Neuronal stem cell (in vitro differentiated cells): ENCODE measurements at regions not wholly inside any gene's neighbourhood (a gene's known extent, or its start where the extent isn't known, plus 50 kb on each side); places are given as distances from the start of the nearest gene placed in this dataset.

ENCODE experiments used
- DNase-seq: peaks from one replicate; pipeline ENCODE4 v3.0.0-alpha.2; 2013; ENCODE audit warnings: low spot score
- H2AFZ ChIP-seq: one replicate; pipeline ENCODE4 v1.6.1; 2013; ENCODE audit warnings: mild to moderate bottlenecking, low read length, inconsistent platforms
- H2AK5ac ChIP-seq: 2 replicates; pipeline ENCODE4 v1.6.1; 2013; ENCODE audit warnings: low read depth, mild to moderate bottlenecking, inconsistent platforms, low read length, moderate library complexity, mixed read lengths
- H2BK120ac ChIP-seq: 2 replicates; pipeline ENCODE4 v1.6.1; 2013; ENCODE audit warnings: low read depth, mild to moderate bottlenecking, inconsistent platforms, low read length, moderate library complexity, mixed read lengths
- H2BK12ac ChIP-seq: one replicate; pipeline ENCODE4 v1.6.1; 2013; ENCODE audit warnings: low read length, inconsistent platforms
- H2BK15ac ChIP-seq: 2 replicates; pipeline ENCODE4 v1.6.1; 2013; ENCODE audit warnings: mild to moderate bottlenecking, low read length, inconsistent platforms, mixed read lengths
- H2BK5ac ChIP-seq: one replicate; pipeline ENCODE4 v1.6.1; 2013; ENCODE audit warnings: inconsistent platforms, mild to moderate bottlenecking, low read length, moderate library complexity
- H3K14ac ChIP-seq: one replicate; pipeline ENCODE4 v1.6.1; 2013; ENCODE audit warnings: low read length, inconsistent platforms
- H3K18ac ChIP-seq: 2 replicates; pipeline ENCODE4 v1.6.1; 2013; ENCODE audit warnings: low read length, inconsistent platforms
- H3K23ac ChIP-seq: 2 replicates; pipeline ENCODE4 v1.6.1; 2013; ENCODE audit warnings: low read depth, mild to moderate bottlenecking, mixed read lengths, low read length, inconsistent platforms; ENCODE audit not compliant: poor library complexity
- H3K27ac ChIP-seq: replicated peaks from 3 replicates; pipeline ENCODE4 v1.5.1; 2013; ENCODE audit warnings: low read length, inconsistent platforms
- H3K27me3 ChIP-seq, 3 experiments: 2 replicates each; pipeline ENCODE4 v1.6.1; 2013; ENCODE audit warnings: low read length in 3 of 3, mild to moderate bottlenecking in 2 of 3, inconsistent platforms in 1 of 3, low read depth in 1 of 3, mixed read lengths in 1 of 3, moderate library complexity in 1 of 3; ENCODE audit not compliant: control insufficient read depth in 3 of 3, insufficient read depth in 3 of 3
- H3K36me3 ChIP-seq, 2 donors: replicated peaks in 1 of 2; 2 replicates each; pipeline ENCODE4 v1.6.1; 2013; ENCODE audit warnings: low read length in 2 of 2; ENCODE audit not compliant: control insufficient read depth in 2 of 2, insufficient read depth in 2 of 2
- H3K4ac ChIP-seq: 2 replicates; pipeline ENCODE4 v1.6.1; 2013; ENCODE audit warnings: inconsistent platforms, mild to moderate bottlenecking, low read length, moderate library complexity
- H3K4me1 ChIP-seq, 2 donors: 1 replicate in 1 of 2; 2 replicates in 1 of 2; pipeline ENCODE4 v1.6.1; 2013; ENCODE audit warnings: low read length in 2 of 2, low read depth in 1 of 2; ENCODE audit not compliant: control insufficient read depth in 2 of 2, insufficient read depth in 1 of 2
- H3K4me2 ChIP-seq: one replicate; pipeline ENCODE4 v1.6.1; 2013; ENCODE audit warnings: mild to moderate bottlenecking, low read length, inconsistent platforms; ENCODE audit not compliant: insufficient read depth, poor library complexity, severe bottlenecking
- H3K4me3 ChIP-seq, 2 donors: 2 replicates each; pipeline ENCODE4 v1.5.1; 2013; ENCODE audit warnings: low read length in 2 of 2, mild to moderate bottlenecking in 2 of 2, inconsistent platforms in 1 of 2, moderate library complexity in 1 of 2
- H3K79me1 ChIP-seq: one replicate; pipeline ENCODE4 v1.6.1; 2013; ENCODE audit warnings: low read depth, mild to moderate bottlenecking, inconsistent platforms, low read length, moderate library complexity
- H3K9ac ChIP-seq: one replicate; pipeline ENCODE4 v1.6.1; 2013; ENCODE audit warnings: mild to moderate bottlenecking, low read depth, low read length, inconsistent platforms; ENCODE audit not compliant: poor library complexity
- H3K9me3 ChIP-seq, 2 donors: replicated peaks in 1 of 2; 2 replicates each; pipeline versions ENCODE3 to v1.6.1; 2013; ENCODE audit warnings: low read length in 2 of 2, mild to moderate bottlenecking in 2 of 2, inconsistent platforms in 1 of 2, low read depth in 1 of 2, mixed read lengths in 1 of 2, moderate library complexity in 1 of 2; ENCODE audit not compliant: control insufficient read depth in 2 of 2, insufficient read depth in 1 of 2
- H4K8ac ChIP-seq: one replicate; pipeline ENCODE4 v1.6.1; 2013; ENCODE audit warnings: low read depth, mild to moderate bottlenecking, inconsistent platforms, low read length, moderate library complexity
- H4K91ac ChIP-seq: one replicate; pipeline ENCODE4 v1.6.1; 2013; ENCODE audit warnings: low read length, low read depth, mild to moderate bottlenecking, inconsistent platforms; ENCODE audit not compliant: poor library complexity
- WGBS, 2 donors: extraction: QIAGEN DNeasy Blood & Tissue Kit; methylation state at CpG; one replicate each; pipeline ENCODE4 v1.1.7; 2013; ENCODE audit warnings: missing lambda C conversion rate in 2 of 2, mixed read lengths in 1 of 2; ENCODE audit not compliant: insufficient read length in 2 of 2, insufficient replicate concordance in 1 of 2; ENCODE audit errors: extremely low coverage in 2 of 2; 5-methylcytosine and 5-hydroxymethylcytosine counted together

GRCh38 chr11:37038911-37039310 lies 440.9 kb upstream of the RAG2 start:
- no peak overlapping the region for H2BK15ac ChIP-seq
- H2AK5ac ChIP-seq: no peak overlapping the region
- no peak overlapping the region for H3K14ac ChIP-seq
- no peak overlapping the region for H4K91ac ChIP-seq
- no peak overlapping the region for H3K9ac ChIP-seq
- H3K4me1 ChIP-seq: peaks cover 0 to 2% of the 10 kb centered on the region in 2 donors
- no peak overlapping the region for H3K4me2 ChIP-seq
- H3K23ac ChIP-seq: no peak overlapping the region
- H3K27me3 ChIP-seq: no peaks in the 10 kb centered on the region
- no peak overlapping the region for H2BK12ac ChIP-seq
- H3K79me1 ChIP-seq: no peaks in the 10 kb centered on the region
- no peak overlapping the region for H2AFZ ChIP-seq
- no peak overlapping the region for H2BK5ac ChIP-seq
- WGBS, 2 donors: no CpG with 5 or more reads among the region's 3 CpGs
- DNase-seq: no peak
- H2BK120ac ChIP-seq: no peak overlapping the region
- H3K27ac ChIP-seq: no peak overlapping the region
- H4K8ac ChIP-seq: no peak overlapping the region
- H3K9me3 ChIP-seq: no peaks in the 10 kb centered on the region
- no peak overlapping the region for H3K18ac ChIP-seq
- no peak overlapping the region for H3K4ac ChIP-seq
- H3K36me3 ChIP-seq: no peaks in the 10 kb centered on the region
- H3K4me3 ChIP-seq: no peak overlapping the region

- no peak overlapping the region for H2BK12ac ChIP-seq
Measured at GRCh38 chr11:37026741-37027140, 428.7 kb upstream of the RAG2 start.

GRCh38 chr11:37026326-37026725 lies 428.3 kb upstream of the RAG2 start:
- H3K36me3 ChIP-seq: no peaks in the 10 kb centered on the region
- no peak overlapping the region for H2BK120ac ChIP-seq
- H3K9me3 ChIP-seq: no peaks in the 10 kb centered on the region
- H2AFZ ChIP-seq: no peak overlapping the region
- H2BK15ac ChIP-seq: no peak overlapping the region
- H3K4me2 ChIP-seq: no peak overlapping the region
- H3K23ac ChIP-seq: no peak overlapping the region
- H3K27ac ChIP-seq: no peak overlapping the region
- H4K91ac ChIP-seq: no peak overlapping the region
- H3K4ac ChIP-seq: no peak overlapping the region
- no peak overlapping the region for H4K8ac ChIP-seq
- H3K4me1 ChIP-seq: peaks cover 0 to 2% of the 10 kb centered on the region in 2 donors
- no peak overlapping the region for H2BK12ac ChIP-seq
- DNase-seq: no peak
- no peak overlapping the region for H2BK5ac ChIP-seq
- no peak overlapping the region for H2AK5ac ChIP-seq
- H3K9ac ChIP-seq: no peak overlapping the region
- no peaks in the 10 kb centered on the region for H3K27me3 ChIP-seq
- no peak overlapping the region for H3K4me3 ChIP-seq
- H3K14ac ChIP-seq: no peak overlapping the region
- H3K18ac ChIP-seq: no peak overlapping the region
- WGBS, 2 donors: no CpG with 5 or more reads among the region's 3 CpGs
- H3K79me1 ChIP-seq: no peaks in the 10 kb centered on the region

More at GRCh38 chr11:37026741-37027140, 428.7 kb upstream of the RAG2 start:
- Histone ChIP-seq H3K27ac (no peak overlapping the region), H3K9ac (no peak overlapping the region), H4K8ac (no peak overlapping the region), H3K4me3 (no peak overlapping the region), H2BK15ac (no peak overlapping the region), H3K14ac (no peak overlapping the region), H3K36me3 (no peaks in the 10 kb centered on the region), H4K91ac (no peak overlapping the region), H3K79me1 (no peaks in the 10 kb centered on the region), H3K18ac (no peak overlapping the region), H3K27me3 (no peaks in the 10 kb centered on the region), H3K9me3 (no peaks in the 10 kb centered on the region), H2BK120ac (no peak overlapping the region), H2BK5ac (no peak overlapping the region), H3K4me2 (no peak overlapping the region), H2AK5ac (no peak overlapping the region), H3K4me1 (peaks cover 0 to 2% of the 10 kb centered on the region in 2 donors), H2AFZ (no peak overlapping the region), H3K23ac (no peak overlapping the region), H3K4ac (no peak overlapping the region)
- no peak for DNase-seq
- WGBS, 2 donors: no CpG with 5 or more reads among the region's 5 CpGs

- Histone ChIP-seq H4K91ac (no peak overlapping the region), H3K27ac (no peak overlapping the region), H2BK120ac (no peak overlapping the region), H4K8ac (no peak overlapping the region), H3K9ac (no peak overlapping the region), H3K79me1 (no peaks in the 10 kb centered on the region), H3K14ac (no peak overlapping the region), H3K18ac (no peak overlapping the region), H3K23ac (no peak overlapping the region), H3K36me3 (no peaks in the 10 kb centered on the region), H2BK15ac (no peak overlapping the region), H3K4me2 (no peak overlapping the region), H3K4ac (no peak overlapping the region), H2BK12ac (no peak overlapping the region), H3K9me3 (no peaks in the 10 kb centered on the region), H2AK5ac (no peak overlapping the region), H2AFZ (no peak overlapping the region), H3K4me1 (no peaks in the 10 kb centered on the region), H3K4me3 (no peak overlapping the region), H3K27me3 (no peaks in the 10 kb centered on the region), H2BK5ac (no peak overlapping the region)
- WGBS, 2 donors: no CpG with 5 or more reads among the region's 4 CpGs
- DNase-seq: no peak
Measured at GRCh38 chr11:37006563-37006962, 408.5 kb upstream of the RAG2 start.
